ENCODE measurements at regions not wholly inside any gene's neighbourhood (a gene's known extent, or its start where the extent isn't known, plus 50 kb on each side); places are given as distances from the start of the nearest gene placed in this dataset.

GRCh38 chr3:28907616-28908015 lies 373.3 kb upstream of the RBMS3 start:
- DNase-seq: no peak

- no peak for DNase-seq
Observed at GRCh38 chr3:28912120-28912885, 368.6 kb upstream of the RBMS3 start.

- no peak for DNase-seq
Observed at GRCh38 chr3:28915741-28916500, 364.9 kb upstream of the RBMS3 start.

GRCh38 chr3:28916713-28917499 lies 364.0 kb upstream of the RBMS3 start:
- DNase-seq: peak; percentile 26

- DNase-seq: no peak
Observed at GRCh38 chr3:28917895-28918475, 362.9 kb upstream of the RBMS3 start.

- DNase-seq: no peak
Observed at GRCh38 chr3:28922376-28922775, 358.5 kb upstream of the RBMS3 start.

- no peak for DNase-seq
Observed at GRCh38 chr3:28923994-28924393, 356.9 kb upstream of the RBMS3 start.

GRCh38 chr3:28924744-28925360 lies 356.0 kb upstream of the RBMS3 start:
- no peak for DNase-seq

- DNase-seq: no peak
Observed at GRCh38 chr3:28933337-28933736, 347.5 kb upstream of the RBMS3 start.

GRCh38 chr3:28934126-28934813 lies 346.6 kb upstream of the RBMS3 start:
- no peak for DNase-seq

GRCh38 chr3:28935146-28935545 lies 345.7 kb upstream of the RBMS3 start:
- DNase-seq: no peak

GRCh38 chr3:28936154-28936553 lies 344.7 kb upstream of the RBMS3 start:
- DNase-seq: no peak

GRCh38 chr3:28940530-28940929 lies 340.3 kb upstream of the RBMS3 start:
- DNase-seq: no peak

- DNase-seq: no peak
Observed at GRCh38 chr3:28940994-28941393, 339.9 kb upstream of the RBMS3 start.

- peak; percentile 53 for DNase-seq
Observed at GRCh38 chr3:28947061-28947460, 333.8 kb upstream of the RBMS3 start.

GRCh38 chr3:28947751-28948150 lies 333.1 kb upstream of the RBMS3 start:
- no peak for DNase-seq

GRCh38 chr3:28948685-28949084 lies 332.2 kb upstream of the RBMS3 start:
- DNase-seq: no peak

GRCh38 chr3:28949580-28949979 lies 331.3 kb upstream of the RBMS3 start:
- peak; percentile 25 for DNase-seq

- no peak for DNase-seq
Observed at GRCh38 chr3:28950614-28951013, 330.3 kb upstream of the RBMS3 start.

GRCh38 chr3:28951772-28952556 lies 328.9 kb upstream of the RBMS3 start:
- DNase-seq: peak; percentile 36

- no peak for DNase-seq
Observed at GRCh38 chr3:28958656-28959055, 322.2 kb upstream of the RBMS3 start.

Data from NCI-H2171 treated with DMSO at 0.1 percent for 48 hours (cell line).